H9 (cell line): ENCODE measurements at regions not wholly inside any gene's neighbourhood (a gene's known extent, or its start where the extent isn't known, plus 50 kb on each side); places are given as distances from the start of the nearest gene placed in this dataset.

ENCODE experiments used
- DNase-seq: peaks from one replicate; pipeline ENCODE4 v3.0.0-alpha.2; 2017
- H2AFZ ChIP-seq: one replicate; pipeline ENCODE4 v1.6.1; 2013; ENCODE audit warnings: mild to moderate bottlenecking, low read length, control low read depth, moderate library complexity
- H2AK5ac ChIP-seq: 2 replicates; pipeline ENCODE4 v1.6.1; 2013; ENCODE audit warnings: low read length, control low read depth, mixed read lengths; ENCODE audit not compliant: insufficient read length
- H2BK120ac ChIP-seq: one replicate; pipeline ENCODE4 v1.6.1; 2013; ENCODE audit warnings: low read depth, mild to moderate bottlenecking, low read length, control low read depth, inconsistent platforms; ENCODE audit not compliant: poor library complexity, severe bottlenecking
- H2BK12ac ChIP-seq: 2 replicates; pipeline ENCODE4 v1.6.1; 2013; ENCODE audit warnings: low read length, control low read depth, mixed read lengths, low read depth; ENCODE audit not compliant: insufficient read length
- H2BK15ac ChIP-seq: 2 replicates; pipeline ENCODE4 v1.6.1; 2013; ENCODE audit warnings: low read depth, low read length, control low read depth
- H2BK20ac ChIP-seq: one replicate; pipeline ENCODE4 v1.6.1; 2013; ENCODE audit warnings: low read depth, mild to moderate bottlenecking, low read length, control low read depth, inconsistent platforms; ENCODE audit not compliant: poor library complexity, severe bottlenecking
- H2BK5ac ChIP-seq: 2 replicates; pipeline ENCODE4 v1.6.1; 2013; ENCODE audit warnings: low read length, control low read depth, mixed read lengths; ENCODE audit not compliant: insufficient read length
- H3K14ac ChIP-seq: 2 replicates; pipeline ENCODE4 v1.6.1; 2013; ENCODE audit warnings: low read length, control low read depth; ENCODE audit not compliant: insufficient read depth
- H3K18ac ChIP-seq: 2 replicates; pipeline ENCODE4 v1.6.1; 2013; ENCODE audit warnings: low read depth, mild to moderate bottlenecking, mixed read lengths, low read length, control low read depth; ENCODE audit not compliant: insufficient read length
- H3K23ac ChIP-seq: 2 replicates; pipeline ENCODE4 v1.6.1; 2013; ENCODE audit warnings: low read length, control low read depth, mixed read lengths, low read depth; ENCODE audit not compliant: insufficient read length
- H3K23me2 ChIP-seq: 2 replicates; pipeline ENCODE4 v1.6.1; 2013; ENCODE audit warnings: low read depth, mild to moderate bottlenecking, mixed read lengths, low read length, control low read depth; ENCODE audit not compliant: insufficient read length, poor library complexity, severe bottlenecking
- H3K27ac ChIP-seq: 2 replicates; pipeline ENCODE4 v1.5.1; 2013; ENCODE audit warnings: low read length, control low read depth, mixed read lengths, low read depth; ENCODE audit not compliant: insufficient read length
- H3K27me3 ChIP-seq: 2 replicates; pipeline ENCODE4 v1.6.1; 2013; ENCODE audit warnings: low read length, control low read depth, inconsistent platforms; ENCODE audit not compliant: insufficient read depth
- H3K4ac ChIP-seq: 2 replicates; pipeline ENCODE4 v1.6.1; 2013; ENCODE audit warnings: low read depth, mild to moderate bottlenecking, control low read depth, inconsistent platforms, low read length, moderate library complexity
- H3K4me1 ChIP-seq: 2 replicates; pipeline ENCODE4 v1.6.1; 2013; ENCODE audit warnings: low read length, control low read depth, inconsistent platforms; ENCODE audit not compliant: insufficient read depth
- H3K4me2 ChIP-seq: 2 replicates; pipeline ENCODE4 v1.6.1; 2013; ENCODE audit warnings: low read length, control low read depth, mixed read lengths; ENCODE audit not compliant: insufficient read length, insufficient read depth
- H3K56ac ChIP-seq: 2 replicates; pipeline ENCODE4 v1.6.1; 2013; ENCODE audit warnings: low read depth, mild to moderate bottlenecking, mixed read lengths, low read length, control low read depth; ENCODE audit not compliant: insufficient read length
- H3K79me1 ChIP-seq: 2 replicates; pipeline ENCODE4 v1.6.1; 2013; ENCODE audit warnings: low read depth, mild to moderate bottlenecking, moderate library complexity, low read length, control low read depth, inconsistent platforms; ENCODE audit not compliant: insufficient read depth, poor library complexity, severe bottlenecking
- H3K79me2 ChIP-seq: 2 replicates; pipeline ENCODE4 v1.6.1; 2013; ENCODE audit warnings: low read length, control low read depth, inconsistent platforms; ENCODE audit not compliant: insufficient read depth
- H3K9ac ChIP-seq: 2 replicates; pipeline ENCODE4 v1.6.1; 2013; ENCODE audit warnings: low read length, control low read depth, mixed read lengths; ENCODE audit not compliant: insufficient read length; ENCODE audit errors: extremely low read depth
- H3K9me3 ChIP-seq: one replicate; pipeline ENCODE4 v1.6.1; 2013; ENCODE audit warnings: low read depth, low read length, inconsistent platforms; ENCODE audit not compliant: control insufficient read depth
- H3T11ph ChIP-seq: one replicate; pipeline ENCODE4 v1.6.1; 2013; ENCODE audit warnings: mild to moderate bottlenecking, low read length, control low read depth, inconsistent platforms
- H4K20me1 ChIP-seq: one replicate; pipeline ENCODE4 v1.6.1; 2013; ENCODE audit not compliant: control insufficient read depth, insufficient read length, insufficient read depth
- H4K5ac ChIP-seq: 2 replicates; pipeline ENCODE4 v1.6.1; 2013; ENCODE audit warnings: low read depth, mild to moderate bottlenecking, mixed read lengths, low read length, control low read depth; ENCODE audit not compliant: insufficient read length
- H4K8ac ChIP-seq: replicated peaks from 2 replicates; pipeline ENCODE4 v1.6.1; 2013; ENCODE audit warnings: low read length, control low read depth, mixed read lengths, low read depth; ENCODE audit not compliant: insufficient read length
- H4K91ac ChIP-seq: 2 replicates; pipeline ENCODE4 v1.6.1; 2013; ENCODE audit warnings: low read depth, mild to moderate bottlenecking, moderate library complexity, mixed read lengths, low read length, control low read depth; ENCODE audit not compliant: insufficient read length
- H3K27ac Mint-ChIP-seq, 3 experiments: 2 replicates in 2 of 3; 3 replicates in 1 of 3; pipeline ENCODE4 v1.8.0; 2020 to 2021; ENCODE audit warnings: mixed read lengths in 3 of 3, mild to moderate bottlenecking in 1 of 3, moderate library complexity in 1 of 3
- H3K27me3 Mint-ChIP-seq: 2 replicates; pipeline ENCODE4 v1.8.0; 2021; ENCODE audit warnings: low read depth, mild to moderate bottlenecking, moderate library complexity, mixed read lengths
- H3K36me3 Mint-ChIP-seq, 3 experiments: 2 replicates in 2 of 3; 3 replicates in 1 of 3; pipeline ENCODE4 v1.8.0; 2020 to 2021; ENCODE audit warnings: low read depth in 3 of 3, mixed read lengths in 3 of 3; ENCODE audit not compliant: insufficient read depth in 1 of 3
- H3K4me1 Mint-ChIP-seq, 2 experiments: 2 replicates each; pipeline ENCODE4 v1.8.0; 2020; ENCODE audit warnings: mixed read lengths in 2 of 2
- H3K4me3 Mint-ChIP-seq, 2 experiments: 2 replicates in 1 of 2; 3 replicates in 1 of 2; pipeline ENCODE4 v1.8.0; 2020 to 2021; ENCODE audit warnings: mild to moderate bottlenecking in 2 of 2, mixed read lengths in 2 of 2, moderate library complexity in 1 of 2
- H3K9me3 Mint-ChIP-seq, 2 experiments: 2 replicates in 1 of 2; 3 replicates in 1 of 2; pipeline ENCODE4 v1.8.0; 2020; ENCODE audit warnings: mild to moderate bottlenecking in 2 of 2, mixed read lengths in 2 of 2, moderate library complexity in 1 of 2
- CTCF ChIP-seq: fragments of 200-600 bp; sonication (generic); conservative IDR thresholded peaks from 3 replicates; pipeline ENCODE4 v1.8.0; 2021; ENCODE audit warnings: antibody characterized with exemption, mild to moderate bottlenecking
- WGBS: extraction: QIAGEN DNeasy Blood & Tissue Kit; methylation state at CpG from one replicate; pipeline ENCODE4 v1.1.7; 2013; ENCODE audit warnings: missing lambda C conversion rate, low lambda C conversion rate, mixed read lengths; ENCODE audit not compliant: insufficient read length; ENCODE audit errors: extremely low coverage; 5-methylcytosine and 5-hydroxymethylcytosine counted together

- Histone ChIP-seq H3K14ac (no peak overlapping the region), H3K27ac (no peak overlapping the region), H3K23me2 (no peaks in the 10 kb centered on the region), H3K9ac (no peak overlapping the region), H3K79me2 (no peaks in the 10 kb centered on the region), H3K4ac (no peak overlapping the region), H4K91ac (no peak overlapping the region), H2AK5ac (no peak overlapping the region), H3K9me3 (no peaks in the 10 kb centered on the region), H2AFZ (no peak overlapping the region), H3K23ac (no peak overlapping the region), H3K4me1 (peaks cover 5% of the 10 kb centered on the region; the same call in 1 of the 2 replicates), H2BK120ac (no peak overlapping the region), H2BK20ac (no peak overlapping the region), H4K20me1 (no peaks in the 10 kb centered on the region), H3T11ph (no peak overlapping the region), H3K79me1 (no peaks in the 10 kb centered on the region), H4K8ac (no peak overlapping the region), H4K5ac (no peak overlapping the region), H2BK5ac (no peak overlapping the region), H3K18ac (no peak overlapping the region), H3K56ac (no peak overlapping the region), H2BK12ac (no peak overlapping the region), H2BK15ac (no peak overlapping the region), H3K4me2 (no peak overlapping the region), H3K27me3 (no peaks in the 10 kb centered on the region)
- Mint-ChIP-seq H3K4me1 (peaks cover 22 to 23% of the 10 kb centered on the region in 2 experiments), H3K27ac (no peak overlapping the region), H3K4me3 (no peak overlapping the region), H3K27me3 (no peaks in the 10 kb centered on the region; the same call in none of the 2 replicates), H3K9me3 (no peaks in the 10 kb centered on the region), H3K36me3 (no peaks in the 10 kb centered on the region)
- DNase-seq = no peak
- no CpG with 5 or more reads among the region's 3 CpGs for WGBS
- TF ChIP-seq CTCF = no peak
Measured at GRCh38 chr5:152527358-152528052, 122.4 kb upstream of the NMUR2 start.
